ENCODE measurements at regions not wholly inside any gene's neighbourhood (a gene's known extent, or its start where the extent isn't known, plus 50 kb on each side); places are given as distances from the start of the nearest gene placed in this dataset.

DNA sequence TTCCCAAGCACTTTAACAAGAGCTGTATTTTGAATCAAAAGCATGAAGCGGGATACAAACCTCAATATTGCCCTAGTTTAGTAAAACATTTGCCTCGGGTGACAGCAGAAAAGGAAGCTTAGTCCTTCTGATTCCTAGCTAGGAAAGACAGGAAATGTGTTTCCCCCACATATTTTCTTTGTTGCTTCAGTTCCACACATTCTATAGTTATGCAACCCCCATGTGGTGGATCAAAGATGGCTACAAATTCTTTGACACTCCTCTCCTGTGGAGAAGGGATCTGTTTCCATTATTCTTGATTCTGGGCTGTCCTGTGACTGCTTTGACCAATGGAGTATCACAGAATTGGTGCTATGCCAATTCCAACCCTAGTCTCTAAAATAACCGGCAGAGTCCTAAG lies 89.1 kb upstream of the SLC30A5 start:
- Histone ChIP-seq H3K9me3 (no peaks in the 10 kb centered on the region), H3K27me3 (no peaks in the 10 kb centered on the region), H3K4me3 (no peak overlapping the region), H3K36me3 (no peaks in the 10 kb centered on the region), H3K4me1 (ENCODE audit: insufficient read depth) (no peaks in the 10 kb centered on the region), H3K27ac (no peak overlapping the region)
- 78 to 85% (median 78%) methylated on average over 3 of the region's 3 CpGs for WGBS, 3 donors
- no peak for DNase-seq
- intact Hi-C loops (cut with DNase I) = no loop called here
- no peak for TF ChIP-seq POLR2A (IDR thresholded peaks at IDR 0.05)
- TF ChIP-seq EP300 (IDR thresholded peaks at IDR 0.05) = no peak
- TF ChIP-seq, protein P1, sequence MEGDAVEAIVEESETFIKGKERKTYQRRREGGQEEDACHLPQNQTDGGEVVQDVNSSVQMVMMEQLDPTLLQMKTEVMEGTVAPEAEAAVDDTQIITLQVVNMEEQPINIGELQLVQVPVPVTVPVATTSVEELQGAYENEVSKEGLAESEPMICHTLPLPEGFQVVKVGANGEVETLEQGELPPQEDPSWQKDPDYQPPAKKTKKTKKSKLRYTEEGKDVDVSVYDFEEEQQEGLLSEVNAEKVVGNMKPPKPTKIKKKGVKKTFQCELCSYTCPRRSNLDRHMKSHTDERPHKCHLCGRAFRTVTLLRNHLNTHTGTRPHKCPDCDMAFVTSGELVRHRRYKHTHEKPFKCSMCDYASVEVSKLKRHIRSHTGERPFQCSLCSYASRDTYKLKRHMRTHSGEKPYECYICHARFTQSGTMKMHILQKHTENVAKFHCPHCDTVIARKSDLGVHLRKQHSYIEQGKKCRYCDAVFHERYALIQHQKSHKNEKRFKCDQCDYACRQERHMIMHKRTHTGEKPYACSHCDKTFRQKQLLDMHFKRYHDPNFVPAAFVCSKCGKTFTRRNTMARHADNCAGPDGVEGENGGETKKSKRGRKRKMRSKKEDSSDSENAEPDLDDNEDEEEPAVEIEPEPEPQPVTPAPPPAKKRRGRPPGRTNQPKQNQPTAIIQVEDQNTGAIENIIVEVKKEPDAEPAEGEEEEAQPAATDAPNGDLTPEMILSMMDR (IDR thresholded peaks at IDR 0.05) = no peak

DNA sequence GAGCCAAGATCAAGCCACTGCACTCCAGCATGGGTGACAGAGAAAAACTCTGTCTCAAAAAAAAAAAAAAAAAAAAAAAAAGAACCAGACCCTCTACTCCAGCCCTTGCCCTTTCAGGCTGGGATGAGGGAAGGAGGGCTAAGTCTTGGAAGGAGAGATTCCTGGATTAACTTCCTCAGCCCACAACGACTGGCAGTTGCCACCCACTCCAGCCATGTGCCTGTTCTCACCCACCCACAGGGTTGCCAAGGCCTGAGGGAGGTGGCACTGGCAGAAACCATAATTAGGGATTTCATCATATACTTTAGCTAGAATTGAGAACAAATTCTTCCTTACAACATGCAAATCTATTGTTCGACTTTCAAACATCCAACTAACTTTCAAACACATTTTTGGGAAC lies 87.8 kb upstream of the SLC30A5 start:
- WGBS, 3 donors = 81 to 93% (median 82%) methylated on average over 2 of the region's 2 CpGs
- DNase-seq = no peak
- H3K4me3 ChIP-seq = no peak overlapping the region
- intact Hi-C loops (cut with DNase I) = no loop called here
- no peaks in the 10 kb centered on the region for H3K4me1 ChIP-seq (ENCODE audit: insufficient read depth)
- TF ChIP-seq POLR2A (IDR thresholded peaks at IDR 0.05) = no peak
- TF ChIP-seq EP300 (IDR thresholded peaks at IDR 0.05) = no peak
- TF ChIP-seq, protein P1 (IDR thresholded peaks at IDR 0.05) = no peak
- no peaks in the 10 kb centered on the region for H3K27me3 ChIP-seq
- H3K9me3 ChIP-seq = no peaks in the 10 kb centered on the region
- no peaks in the 10 kb centered on the region for H3K36me3 ChIP-seq
- H3K27ac ChIP-seq = no peak overlapping the region

DNA sequence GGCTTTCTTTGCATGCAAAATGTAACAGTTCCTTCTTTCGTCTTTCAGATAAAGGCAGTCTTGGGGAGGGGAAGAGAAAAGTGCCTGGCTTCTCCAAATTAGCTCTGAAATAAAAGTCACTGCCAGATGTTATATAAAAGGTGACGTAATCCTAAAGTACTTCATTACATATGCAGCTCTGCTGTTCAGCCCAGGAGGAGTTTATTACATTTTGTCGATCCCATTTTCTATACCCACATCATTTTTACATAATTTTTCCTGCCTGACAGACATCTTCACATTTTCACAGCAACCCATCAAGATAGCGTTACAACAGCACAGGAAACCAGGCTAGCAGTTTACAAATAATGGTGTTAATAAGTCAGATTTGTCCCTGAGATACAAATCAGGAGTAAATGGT lies 86.7 kb upstream of the SLC30A5 start:
- H3K9me3 ChIP-seq = no peaks in the 10 kb centered on the region
- TF ChIP-seq EP300 (IDR thresholded peaks at IDR 0.05) = no peak
- WGBS, 3 donors = 20 to 28% (median 24%) methylated on average over 4 of the region's 4 CpGs
- no peaks in the 10 kb centered on the region for H3K27me3 ChIP-seq
- intact Hi-C loops (cut with DNase I) = no loop called here
- no peak for DNase-seq
- no peak overlapping the region for H3K27ac ChIP-seq
- no peaks in the 10 kb centered on the region for H3K4me1 ChIP-seq (ENCODE audit: insufficient read depth)
- no peak overlapping the region for H3K4me3 ChIP-seq
- H3K36me3 ChIP-seq = no peaks in the 10 kb centered on the region

DNA sequence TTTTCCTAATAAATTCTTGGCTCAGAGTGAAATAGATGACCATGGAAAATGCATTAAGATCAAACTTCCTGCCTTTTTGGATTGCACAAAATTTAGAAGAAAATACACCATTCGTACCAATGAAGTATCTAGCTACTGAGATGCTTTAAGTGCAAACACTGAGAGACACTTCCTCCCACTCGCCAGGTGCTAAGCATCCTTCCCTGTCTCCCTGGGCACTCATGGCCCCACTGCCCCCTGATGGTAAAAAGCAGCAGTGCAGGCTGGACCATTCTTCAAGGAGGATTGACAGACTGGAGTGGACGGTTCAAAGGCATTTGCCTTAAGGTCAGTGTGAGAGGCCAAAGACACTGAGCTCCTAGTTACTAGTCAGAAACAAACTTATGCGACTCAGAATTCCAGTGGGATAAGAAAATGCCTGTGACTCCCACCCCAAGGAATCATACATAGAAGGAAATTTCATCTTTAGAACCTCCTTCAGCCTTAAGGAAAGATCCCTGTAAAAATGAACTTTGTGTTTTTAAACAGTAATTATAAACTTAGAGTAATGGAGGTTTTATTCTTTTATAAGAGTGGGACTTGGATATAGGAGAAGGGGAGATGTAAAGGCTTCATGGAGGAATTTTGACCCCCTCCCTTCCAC lies 86.0 kb upstream of the SLC30A5 start:
- Histone ChIP-seq H3K9me3 (no peaks in the 10 kb centered on the region), H3K36me3 (no peaks in the 10 kb centered on the region), H3K4me3 (no peak overlapping the region), H3K4me1 (ENCODE audit: insufficient read depth) (no peaks in the 10 kb centered on the region), H3K27me3 (no peaks in the 10 kb centered on the region), H3K27ac (no peak overlapping the region)
- 7 to 9% (median 8%) methylated on average over 4 of the region's 4 CpGs for whole genome bisulfite sequencing, 3 donors
- TF ChIP-seq POLR2A (IDR thresholded peaks at IDR 0.05) = no peak
- TF ChIP-seq, protein P1 (IDR thresholded peaks at IDR 0.05) = peak in 2 of 3 donors; percentile 20 to 42
- intact Hi-C loops (cut with DNase I) = no loop called here
- peak; percentile 44 to 77 (median 50) for DNase-seq

DNA sequence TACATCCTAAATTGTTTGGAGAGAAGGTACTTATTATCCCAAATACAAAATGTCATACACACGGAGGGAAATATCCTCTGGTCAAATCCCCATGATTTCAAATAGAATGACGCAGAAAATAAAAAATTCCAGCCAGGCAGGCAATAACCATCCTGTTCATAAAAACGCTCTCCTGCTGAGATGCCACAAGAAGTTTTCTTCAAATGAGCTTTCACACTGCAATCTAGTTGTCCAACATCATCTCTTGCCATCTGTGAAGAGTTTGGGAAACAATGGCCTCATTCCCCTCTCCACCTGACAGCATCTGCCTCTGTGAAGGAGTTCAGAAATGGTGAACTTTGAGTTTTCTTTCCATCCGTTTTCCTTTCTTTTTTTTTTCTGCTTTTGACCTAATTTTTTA lies 83.3 kb upstream of the SLC30A5 start:
- H3K27me3 ChIP-seq = no peaks in the 10 kb centered on the region
- DNase-seq = no peak
- no peak overlapping the region for H3K27ac ChIP-seq
- H3K4me1 ChIP-seq (ENCODE audit: insufficient read depth) = no peaks in the 10 kb centered on the region
- TF ChIP-seq POLR2A (IDR thresholded peaks at IDR 0.05) (no peak), EP300 (IDR thresholded peaks at IDR 0.05) (no peak)
- TF ChIP-seq, protein P1 (IDR thresholded peaks at IDR 0.05) = no peak
- intact Hi-C loops (cut with DNase I) = loop anchor here in 1 of 4 donors (5.0 kb wide), 1 partner anchor 598 kb away; no protein-coding TSS in a partner anchor
- no peaks in the 10 kb centered on the region for H3K9me3 ChIP-seq
- 69 to 81% (median 74%) methylated on average over 4 of the region's 4 CpGs for WGBS, 3 donors
- no peak overlapping the region for H3K4me3 ChIP-seq
- no peaks in the 10 kb centered on the region for H3K36me3 ChIP-seq

Data from ovary (tissue), 7 donors.